ENCODE measurements at regions not wholly inside any gene's neighbourhood (a gene's known extent, or its start where the extent isn't known, plus 50 kb on each side); places are given as distances from the start of the nearest gene placed in this dataset.
A peak's percentile ranks its signal among the peaks of the same experiment; 100 is the strongest.
"Not testable (repeated sequence)": the region's sequence is repeated elsewhere in the genome, so short reads cannot be mapped to it uniquely, and the experiment has no call there.

DNA sequence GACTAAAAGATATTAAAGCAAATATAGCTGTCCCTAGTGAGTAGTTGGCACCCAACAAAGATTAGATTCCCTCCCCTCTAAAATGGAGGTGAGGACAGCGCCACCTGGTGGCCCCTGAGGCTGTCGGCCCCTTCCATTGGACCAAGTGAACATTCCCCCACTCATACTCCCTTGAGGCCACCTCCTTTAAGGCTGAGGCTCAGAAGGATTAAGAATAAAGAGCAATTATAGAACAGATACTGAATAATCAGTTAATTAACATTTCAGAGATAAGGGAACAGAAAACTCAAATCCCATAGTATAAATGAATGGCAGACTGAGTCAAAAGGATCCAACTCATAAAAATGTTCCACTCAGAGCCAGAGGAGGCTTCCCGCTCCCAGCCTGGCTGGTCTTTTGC lies 130.4 kb upstream of the GHITM start:
- no peak overlapping the region for H3K27ac Mint-ChIP-seq
- no peaks in the 10 kb centered on the region for H3K36me3 Mint-ChIP-seq (ENCODE audit: low read depth)
- peak; percentile 47 for DNase-seq
- TF ChIP-seq CTCF (IDR thresholded peaks at IDR 0.05): peak; percentile 70
- H3K4me1 Mint-ChIP-seq: no peaks in the 10 kb centered on the region
- peaks cover 13% of the 10 kb centered on the region for H3K27me3 Mint-ChIP-seq (ENCODE audit: low read depth, poor library complexity)
- peaks cover 7% of the 10 kb centered on the region for H3K9me3 Mint-ChIP-seq
- H3K4me3 Mint-ChIP-seq: no peak overlapping the region

DNA sequence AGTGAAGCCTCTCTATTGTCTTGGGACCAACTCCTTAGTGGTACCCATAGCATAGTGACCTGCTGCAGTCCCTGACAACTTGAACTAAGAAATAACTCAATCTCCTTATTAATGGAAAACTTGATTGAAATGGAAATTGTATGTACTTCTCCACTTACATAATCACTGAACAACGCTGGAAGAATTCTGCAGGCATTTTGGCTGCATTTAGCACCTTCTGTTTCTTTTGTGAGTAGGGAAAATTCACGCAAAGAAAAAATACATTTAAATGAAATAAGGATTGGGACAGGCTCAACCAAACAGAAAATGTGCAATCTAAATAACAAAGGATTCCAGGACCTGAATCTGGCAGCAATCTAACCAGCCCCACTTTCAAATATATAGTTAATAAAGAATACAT lies 126.9 kb upstream of the GHITM start:
- Mint-ChIP-seq H3K4me3 (no peak overlapping the region), H3K36me3 (ENCODE audit: low read depth) (no peaks in the 10 kb centered on the region), H3K27ac (no peak overlapping the region), H3K9me3 (peaks cover 17% of the 10 kb centered on the region), H3K27me3 (ENCODE audit: low read depth, poor library complexity) (peaks cover 26% of the 10 kb centered on the region), H3K4me1 (peaks cover 5% of the 10 kb centered on the region)
- DNase-seq: no peak
- no peak for TF ChIP-seq CTCF (IDR thresholded peaks at IDR 0.05)

DNA sequence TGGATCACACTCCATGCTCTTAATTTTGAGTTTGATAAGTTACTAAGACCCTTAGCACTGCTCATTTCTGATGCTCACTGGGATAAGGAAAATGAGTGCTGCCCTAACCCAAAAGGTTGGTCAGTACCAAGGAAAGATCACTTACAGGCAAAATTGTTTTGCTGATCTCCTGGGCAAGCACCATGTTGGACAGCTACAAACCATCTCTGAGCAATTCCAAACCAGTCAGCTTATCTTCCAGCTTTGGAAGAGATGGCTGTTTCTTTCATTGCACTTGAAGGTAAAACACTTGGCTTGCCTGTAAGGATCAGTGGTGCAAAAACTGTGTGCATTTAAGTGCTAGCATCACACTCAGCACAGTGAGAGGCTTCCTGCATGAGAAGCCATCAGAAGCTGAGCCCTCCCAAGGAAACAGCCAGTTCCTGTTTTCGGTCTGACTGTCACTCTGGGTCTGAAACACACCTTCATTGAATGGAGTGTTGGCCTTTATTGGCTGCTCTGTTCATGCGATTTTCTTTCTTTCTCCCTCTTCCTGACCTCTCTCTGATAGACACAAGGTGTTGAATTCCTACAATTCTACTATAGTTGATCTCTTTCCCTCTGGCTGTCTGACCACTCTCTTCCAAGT lies 126.4 kb upstream of the GHITM start:
- no peak for DNase-seq
- peaks cover 26% of the 10 kb centered on the region for H3K27me3 Mint-ChIP-seq (ENCODE audit: low read depth, poor library complexity)
- peaks cover 5% of the 10 kb centered on the region for H3K4me1 Mint-ChIP-seq
- H3K9me3 Mint-ChIP-seq: peaks cover 22% of the 10 kb centered on the region
- TF ChIP-seq CTCF (IDR thresholded peaks at IDR 0.05): no peak
- H3K4me3 Mint-ChIP-seq: no peak overlapping the region
- no peaks in the 10 kb centered on the region for H3K36me3 Mint-ChIP-seq (ENCODE audit: low read depth)
- no peak overlapping the region for H3K27ac Mint-ChIP-seq

DNA sequence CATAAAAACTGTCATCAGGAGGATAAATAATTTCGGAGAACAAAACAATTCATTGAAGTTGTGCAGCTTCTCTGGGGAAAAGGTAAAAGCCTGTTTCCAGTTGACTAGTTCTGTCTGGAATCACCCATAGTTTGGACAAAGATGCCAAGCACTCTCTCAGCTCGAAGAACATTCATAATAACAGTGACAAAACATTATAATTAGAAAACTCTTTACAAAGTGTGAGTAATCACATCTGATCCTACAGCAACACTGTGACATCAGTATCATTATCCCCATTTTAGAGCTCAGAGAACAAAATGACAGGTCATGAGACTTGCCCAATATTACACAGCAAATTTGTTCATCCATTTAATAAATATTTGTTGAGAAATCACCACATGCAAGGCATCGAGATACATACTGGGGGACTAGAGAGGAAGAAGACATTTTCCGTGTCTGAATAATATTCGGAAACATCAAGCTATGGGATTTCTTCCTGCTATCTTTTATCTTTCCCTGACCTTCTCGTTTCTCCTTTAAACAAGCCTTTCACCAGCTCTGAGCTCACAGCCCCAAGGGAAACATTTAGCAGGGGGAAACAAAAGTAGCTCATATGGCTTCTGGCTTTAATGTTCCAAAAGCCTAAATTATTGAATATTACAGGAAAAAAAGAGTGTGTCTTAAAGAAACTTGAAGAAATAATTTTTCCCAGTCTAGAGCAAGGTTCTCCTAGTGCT lies 123.3 kb upstream of the GHITM start:
- Mint-ChIP-seq H3K4me3 (no peak overlapping the region), H3K27me3 (ENCODE audit: low read depth, poor library complexity) (peaks cover 23% of the 10 kb centered on the region), H3K27ac (peak overlapping the region; percentile 86), H3K36me3 (ENCODE audit: low read depth) (no peaks in the 10 kb centered on the region), H3K9me3 (peaks cover 30% of the 10 kb centered on the region), H3K4me1 (peaks cover 5% of the 10 kb centered on the region)
- no peak for DNase-seq
- TF ChIP-seq CTCF (IDR thresholded peaks at IDR 0.05): no peak

- H3K4me1 Mint-ChIP-seq: peaks cover 5% of the 10 kb centered on the region
- TF ChIP-seq CTCF (IDR thresholded peaks at IDR 0.05): no peak
- peaks cover 7% of the 10 kb centered on the region for H3K36me3 Mint-ChIP-seq (ENCODE audit: low read depth)
- DNase-seq: no peak
- peaks cover 20% of the 10 kb centered on the region for H3K27me3 Mint-ChIP-seq (ENCODE audit: low read depth, poor library complexity)
- H3K9me3 Mint-ChIP-seq: peaks cover 53% of the 10 kb centered on the region
- H3K4me3 Mint-ChIP-seq: no peak overlapping the region
- no peak overlapping the region for H3K27ac Mint-ChIP-seq
Measured at GRCh38 chr10:84018826-84019225, 120.5 kb upstream of the GHITM start.

DNA sequence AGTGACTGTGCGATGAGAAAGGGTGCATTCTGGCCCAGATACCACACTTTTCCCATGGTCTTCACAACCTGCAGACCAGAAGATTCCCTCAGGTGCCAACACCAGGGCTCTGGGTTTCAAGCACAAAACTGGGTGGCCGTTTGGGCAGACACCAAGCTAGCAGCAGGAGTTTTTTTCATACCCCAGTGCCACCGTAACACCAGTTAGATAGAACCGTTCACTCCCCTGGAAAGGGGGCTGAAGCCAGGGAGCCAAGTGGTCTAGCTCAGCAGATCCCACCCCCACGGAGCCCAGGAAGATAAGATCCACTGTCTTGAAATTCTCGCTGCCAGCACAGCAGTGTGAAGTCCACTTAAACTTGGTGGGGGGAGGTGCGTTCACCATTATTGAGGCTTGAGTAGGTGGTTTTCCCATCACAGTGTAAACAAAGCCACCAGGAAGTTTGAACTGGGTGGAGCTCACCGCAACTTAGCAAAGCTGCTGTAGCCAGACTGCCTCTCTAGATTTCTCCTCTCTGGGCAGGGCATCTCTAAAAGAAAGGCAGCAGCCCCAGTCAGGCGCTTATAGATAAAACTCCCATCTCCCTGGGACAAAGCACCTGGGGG lies 119.4 kb upstream of the GHITM start:
- DNase-seq; H3K36me3 Mint-ChIP-seq (ENCODE audit: low read depth); H3K4me1 Mint-ChIP-seq; H3K27me3 Mint-ChIP-seq (ENCODE audit: low read depth, poor library complexity); H3K4me3 Mint-ChIP-seq; H3K27ac Mint-ChIP-seq: not testable (repeated sequence)
- peaks cover 65% of the 10 kb centered on the region for H3K9me3 Mint-ChIP-seq
